Fibroblast of pulmonary artery (primary cell): ENCODE measurements at regions not wholly inside any gene's neighbourhood (a gene's known extent, or its start where the extent isn't known, plus 50 kb on each side); places are given as distances from the start of the nearest gene placed in this dataset.
"Not testable (repeated sequence)": the region's sequence is repeated elsewhere in the genome, so short reads cannot be mapped to it uniquely, and the experiment has no call there.

Experiments used
- DNase-seq: peaks from one replicate; pipeline ENCODE4 v3.0.0-alpha.2; 2010; ENCODE audit warnings: low read depth
- H3K4me3 ChIP-seq: replicated peaks from 2 replicates; pipeline ENCODE4 v1.5.1; 2011; ENCODE audit warnings: low read depth, mild to moderate bottlenecking, control low read depth, low read length, moderate library complexity
- CTCF ChIP-seq: IDR thresholded peaks from 2 replicates; pipeline ENCODE4 v1.5.1; 2011; ENCODE audit warnings: mild to moderate bottlenecking, control low read depth, low read length, inconsistent platforms; ENCODE audit errors: missing control alignments

- peak; percentile 37 for TF ChIP-seq CTCF
- no peak for DNase-seq
- H3K4me3 ChIP-seq: no peak overlapping the region
These were observed 99.9 kb downstream of the PHETA1 start for GRCh38 chr12:111268738-111269572.

- no peak for DNase-seq
- H3K4me3 ChIP-seq: no peak overlapping the region
- no peak for TF ChIP-seq CTCF
These were observed 101.8 kb downstream of the PHETA1 start for GRCh38 chr12:111267144-111267543.

GRCh38 chr12:111261911-111262676 is 106.8 kb downstream of the PHETA1 start:
- H3K4me3 ChIP-seq: no peak overlapping the region
- DNase-seq: no peak
- no peak for TF ChIP-seq CTCF

- DNase-seq: no peak
- H3K4me3 ChIP-seq: no peak overlapping the region
- no peak for TF ChIP-seq CTCF
These were observed 108.2 kb downstream of the PHETA1 start for GRCh38 chr12:111260732-111261131.

GRCh38 chr12:111259231-111259630 is 109.7 kb downstream of the PHETA1 start:
- DNase-seq: no peak
- H3K4me3 ChIP-seq: no peak overlapping the region
- TF ChIP-seq CTCF: no peak

GRCh38 chr12:111258081-111258480 is 110.8 kb downstream of the PHETA1 start:
- not testable (repeated sequence) for H3K4me3 ChIP-seq, DNase-seq

- no peak for DNase-seq
- no peak overlapping the region for H3K4me3 ChIP-seq
- TF ChIP-seq CTCF: no peak
These were observed 111.4 kb downstream of the PHETA1 start for GRCh38 chr12:111257435-111257902.
